ENCODE measurements at regions not wholly inside any gene's neighbourhood (a gene's known extent, or its start where the extent isn't known, plus 50 kb on each side); places are given as distances from the start of the nearest gene placed in this dataset.

- Histone ChIP-seq H3K9me3 (replicated peaks; ENCODE audit: control insufficient read depth, insufficient read depth, low read length) (no peaks in the 10 kb centered on the region), H3K36me3 (ENCODE audit: control insufficient read depth in 2 of 2, extremely low read depth in 1 of 2, insufficient read depth in 2 of 2, low read length in 2 of 2) (no peaks in the 10 kb centered on the region), H3K4me3 (replicated peaks in 1 of 3; ENCODE audit: insufficient read depth in 1 of 3, low read depth in 1 of 3, low read length in 3 of 3) (no peak overlapping the region), H3K9ac (replicated peaks; ENCODE audit: extremely low read depth, insufficient read depth, low read length) (no peak overlapping the region), H3K27ac (ENCODE audit: insufficient read depth, low read depth, low read length) (no peak overlapping the region), H3K27me3 (ENCODE audit: control insufficient read depth in 2 of 2, insufficient read depth in 2 of 2, low read length in 2 of 2) (no peaks in the 10 kb centered on the region), H3K4me1 (ENCODE audit: control insufficient read depth, extremely low read depth, insufficient read depth, low read length) (no peaks in the 10 kb centered on the region), H3K4me2 (ENCODE audit: insufficient read depth, low read length) (no peak overlapping the region), H3K79me2 (ENCODE audit: control insufficient read depth, insufficient read depth, low read length) (no peaks in the 10 kb centered on the region), H2AFZ (ENCODE audit: low read depth, low read length) (no peak overlapping the region), H3K9me1 (replicated peaks; ENCODE audit: control insufficient read depth, extremely low read depth, insufficient read depth, low read length) (no peaks in the 10 kb centered on the region), H4K20me1 (replicated peaks; ENCODE audit: control insufficient read depth, extremely low read depth, insufficient read depth, low read length) (no peaks in the 10 kb centered on the region)
- POLR2A ChIA-PET: no interaction called here
- intact Hi-C loops (cut with micrococcal nuclease) (no loop called here), dilution Hi-C loops (cut with MboI; ENCODE audit: extremely low pct_ligation_motif_present, low sequenced_read_pairs) (no loop called here)
- CTCF ChIA-PET: no interaction called here
- FAIRE-seq (no peak), DNase-seq (ENCODE audit: low read depth, low spot score) (no peak)
- no TSS peak for BruUV-seq (replicated peaks)
- no peak for TF ChIP-seq FOS (IDR thresholded peaks at IDR 0.05; ENCODE audit: borderline replicate concordance, insufficient read depth, low read length)
- TF ChIP-seq POLR2A (IDR thresholded peaks at IDR 0.05; ENCODE audit: low read depth, low read length): no peak
- no peak for TF ChIP-seq CTCF (IDR thresholded peaks at IDR 0.05; ENCODE audit: extremely low read depth in 1 of 2, insufficient read depth in 1 of 2, low read depth in 1 of 2, low read length in 2 of 2)
Measured at GRCh38 chr11:112628676-112629075, 332.5 kb upstream of the NCAM1 start.

- Histone ChIP-seq H3K9me3 (replicated peaks; ENCODE audit: control insufficient read depth, insufficient read depth, low read length) (no peaks in the 10 kb centered on the region), H3K36me3 (ENCODE audit: control insufficient read depth in 2 of 2, extremely low read depth in 1 of 2, insufficient read depth in 2 of 2, low read length in 2 of 2) (no peaks in the 10 kb centered on the region), H3K9ac (replicated peaks; ENCODE audit: extremely low read depth, insufficient read depth, low read length) (no peak overlapping the region), H2AFZ (ENCODE audit: low read depth, low read length) (no peak overlapping the region), H4K20me1 (replicated peaks; ENCODE audit: control insufficient read depth, extremely low read depth, insufficient read depth, low read length) (no peaks in the 10 kb centered on the region), H3K4me2 (ENCODE audit: insufficient read depth, low read length) (no peak overlapping the region), H3K79me2 (ENCODE audit: control insufficient read depth, insufficient read depth, low read length) (no peaks in the 10 kb centered on the region), H3K4me3 (replicated peaks in 1 of 3; ENCODE audit: insufficient read depth in 1 of 3, low read depth in 1 of 3, low read length in 3 of 3) (no peak overlapping the region), H3K4me1 (ENCODE audit: control insufficient read depth, extremely low read depth, insufficient read depth, low read length) (no peaks in the 10 kb centered on the region), H3K27me3 (ENCODE audit: control insufficient read depth in 2 of 2, insufficient read depth in 2 of 2, low read length in 2 of 2) (no peaks in the 10 kb centered on the region), H3K27ac (ENCODE audit: insufficient read depth, low read depth, low read length) (no peak overlapping the region), H3K9me1 (replicated peaks; ENCODE audit: control insufficient read depth, extremely low read depth, insufficient read depth, low read length) (no peaks in the 10 kb centered on the region)
- BruUV-seq (replicated peaks): no TSS peak
- no peak for DNase-seq (ENCODE audit: low read depth, low spot score)
- POLR2A ChIA-PET: no interaction called here
- dilution Hi-C loops (cut with MboI; ENCODE audit: extremely low pct_ligation_motif_present, low sequenced_read_pairs): no loop called here
- intact Hi-C loops (cut with micrococcal nuclease): no loop called here
- no peak for FAIRE-seq
- CTCF ChIA-PET: no interaction called here
- no peak for TF ChIP-seq MYC (IDR thresholded peaks at IDR 0.05; ENCODE audit: low read depth, low read length)
- TF ChIP-seq POLR2A (IDR thresholded peaks at IDR 0.05; ENCODE audit: low read depth, low read length): no peak
- TF ChIP-seq MAX (IDR thresholded peaks at IDR 0.05; ENCODE audit: insufficient read depth, insufficient read length): no peak
- no peak for TF ChIP-seq GATA2 (IDR thresholded peaks at IDR 0.05; ENCODE audit: insufficient read depth, insufficient read length, low read depth, low read length)
- TF ChIP-seq POLR2AphosphoS5 (IDR thresholded peaks at IDR 0.05; ENCODE audit: insufficient read depth, low read depth, low read length): no peak
- TF ChIP-seq JUN (IDR thresholded peaks at IDR 0.05; ENCODE audit: borderline replicate concordance, insufficient read depth, insufficient read length, low read depth): no peak
- no peak for TF ChIP-seq CTCF (IDR thresholded peaks at IDR 0.05; ENCODE audit: extremely low read depth in 1 of 2, insufficient read depth in 1 of 2, low read depth in 1 of 2, low read length in 2 of 2)
- no peak for TF ChIP-seq EZH2 (IDR thresholded peaks at IDR 0.05; ENCODE audit: borderline replicate concordance, low read depth, low read length, severe bottlenecking)
- TF ChIP-seq FOS (IDR thresholded peaks at IDR 0.05; ENCODE audit: borderline replicate concordance, insufficient read depth, low read length): no peak
Measured at GRCh38 chr11:112630496-112630895, 330.7 kb upstream of the NCAM1 start.
